ENCODE measurements at regions not wholly inside any gene's neighbourhood (a gene's known extent, or its start where the extent isn't known, plus 50 kb on each side); places are given as distances from the start of the nearest gene placed in this dataset.
"Not testable (repeated sequence)": the region's sequence is repeated elsewhere in the genome, so short reads cannot be mapped to it uniquely, and the experiment has no call there.

GRCh38 chr5:26535215-26535614 lies 503.2 kb downstream of the CDH9 start:
- DNase-seq, result no peak

GRCh38 chr5:26530305-26530704 lies 508.1 kb downstream of the CDH9 start:
- DNase-seq, result no peak

- peak; percentile 16 for DNase-seq
Observed at GRCh38 chr5:26519245-26519644, 519.1 kb downstream of the CDH9 start.

GRCh38 chr5:26518065-26518464 lies 520.3 kb downstream of the CDH9 start:
- DNase-seq, result no peak

GRCh38 chr5:26498972-26499371 lies 539.4 kb downstream of the CDH9 start:
- no peak for DNase-seq

- DNase-seq, result no peak
Observed at GRCh38 chr5:26495437-26495836, 542.9 kb downstream of the CDH9 start.

GRCh38 chr5:26492906-26493459 lies 545.4 kb downstream of the CDH9 start:
- peak; percentile 24 for DNase-seq

- DNase-seq, result peak; percentile 11
Observed at GRCh38 chr5:26487553-26487952, 550.8 kb downstream of the CDH9 start.

GRCh38 chr5:26486631-26487030 lies 551.8 kb downstream of the CDH9 start:
- DNase-seq, result no peak

GRCh38 chr5:26485146-26485860 lies 553.1 kb downstream of the CDH9 start:
- not testable (repeated sequence) for DNase-seq

- DNase-seq, result peak; percentile 89
Observed at GRCh38 chr5:26482810-26483375, 555.5 kb downstream of the CDH9 start.

GRCh38 chr5:26482076-26482809 lies 556.1 kb downstream of the CDH9 start:
- DNase-seq, result peak; percentile 57

GRCh38 chr5:26470439-26470838 lies 567.9 kb downstream of the CDH9 start:
- no peak for DNase-seq

- no peak for DNase-seq
Observed at GRCh38 chr5:26439121-26439520, 599.3 kb downstream of the CDH9 start.

GRCh38 chr5:26434688-26435087 lies 603.7 kb downstream of the CDH9 start:
- DNase-seq, result no peak

- no peak for DNase-seq
Observed at GRCh38 chr5:26432386-26432785, 606.0 kb downstream of the CDH9 start.

- no peak for DNase-seq
Observed at GRCh38 chr5:26430323-26430722, 608.1 kb downstream of the CDH9 start.

GRCh38 chr5:26427281-26427680 lies 611.1 kb downstream of the CDH9 start:
- no peak for DNase-seq

- no peak for DNase-seq
Observed at GRCh38 chr5:26419987-26420386, 618.4 kb downstream of the CDH9 start.

GRCh38 chr5:26416911-26417310 lies 621.5 kb downstream of the CDH9 start:
- DNase-seq, result no peak

- no peak for DNase-seq
Observed at GRCh38 chr5:26415987-26416779, 622.2 kb downstream of the CDH9 start.

- DNase-seq, result no peak
Observed at GRCh38 chr5:26390608-26391007, 647.8 kb downstream of the CDH9 start.

GRCh38 chr5:26388976-26389375 lies 649.4 kb downstream of the CDH9 start:
- peak; percentile 12 for DNase-seq

Data from DMS53 (cell line).